GM19467 (cell line): ENCODE measurements at regions not wholly inside any gene's neighbourhood (a gene's known extent, or its start where the extent isn't known, plus 50 kb on each side); places are given as distances from the start of the nearest gene placed in this dataset.

Source experiments
- ATAC-seq: cut with Tn5 transposase; IDR thresholded peaks from one replicate; pipeline ENCODE4 v1.9.1; 2021; ENCODE audit warnings: mild to moderate bottlenecking, moderate library complexity; ENCODE audit not compliant: unreplicated experiment

DNA sequence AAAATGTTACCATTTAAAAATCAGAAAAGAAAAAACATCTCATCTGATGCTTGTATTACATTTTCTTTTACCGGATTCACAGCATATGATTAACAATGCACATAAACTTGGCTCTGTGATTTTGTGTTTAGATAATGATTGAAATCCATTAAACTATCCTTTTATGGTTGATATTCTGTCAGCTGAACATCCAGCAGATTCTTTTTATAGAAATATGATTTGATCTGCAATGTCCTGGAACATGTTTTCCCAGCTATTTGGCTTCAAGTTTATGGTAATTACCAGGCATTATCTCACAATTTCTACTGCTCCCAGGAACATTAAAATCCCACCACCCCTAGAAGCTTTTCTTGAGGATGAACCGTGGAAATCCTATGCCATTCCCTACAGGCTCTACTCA, 205.7 kb upstream of the TET2 start:
- no peak for ATAC-seq

DNA sequence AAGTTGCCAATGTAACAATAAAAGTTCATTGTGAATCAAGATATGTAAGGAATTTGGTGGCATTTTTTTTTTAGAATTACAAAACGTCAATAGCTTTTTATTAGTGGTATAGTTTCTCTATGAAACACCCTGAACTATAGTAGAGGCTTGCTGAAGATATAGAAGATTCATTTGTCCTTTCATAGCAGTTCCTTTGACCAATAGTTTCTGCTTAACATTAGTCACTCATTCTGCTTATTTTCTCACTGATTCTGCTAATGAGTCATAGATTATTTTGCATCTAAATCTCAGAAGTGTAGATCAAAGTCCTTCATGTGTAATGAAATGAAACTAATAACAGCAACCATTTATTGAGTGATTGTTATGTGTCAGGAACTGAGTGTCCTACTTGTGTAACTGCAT, 205.0 kb upstream of the TET2 start:
- ATAC-seq, result peak; percentile 62

DNA sequence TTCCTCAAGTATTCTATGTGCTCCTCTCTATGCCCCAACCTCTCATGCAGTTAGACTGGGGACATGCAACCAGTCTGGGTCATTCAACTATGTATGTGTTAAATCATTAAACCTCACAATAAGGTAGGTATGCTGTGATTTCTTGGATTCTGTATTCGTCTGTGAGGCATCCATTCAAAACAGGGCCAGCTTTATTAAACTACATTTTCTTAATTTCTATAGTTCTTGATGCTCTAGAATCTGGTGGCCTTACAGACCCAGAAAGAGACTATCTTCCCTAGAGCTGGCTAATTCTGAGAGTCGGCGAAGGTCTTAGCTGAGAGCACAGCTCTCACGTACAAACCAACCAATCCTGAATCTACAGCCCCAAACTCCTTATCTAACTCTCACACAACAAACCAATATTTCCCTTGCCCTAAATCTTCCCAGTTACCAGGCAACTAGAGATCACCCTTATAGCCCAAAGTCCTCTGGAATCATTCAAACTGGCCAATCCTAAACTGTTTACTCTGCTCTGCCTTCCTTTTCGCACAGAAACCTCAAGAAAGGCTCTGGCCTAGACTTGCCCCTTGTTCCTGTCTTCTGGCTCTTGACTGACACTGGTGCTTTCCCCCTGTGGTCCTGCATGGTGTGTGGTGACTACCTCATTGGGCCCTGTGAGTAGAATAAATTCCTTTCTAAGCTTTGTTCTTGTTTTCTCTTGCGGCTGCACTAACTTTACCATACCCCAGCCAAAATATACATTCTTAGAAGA, 203.5 kb upstream of the TET2 start:
- no peak for ATAC-seq

DNA sequence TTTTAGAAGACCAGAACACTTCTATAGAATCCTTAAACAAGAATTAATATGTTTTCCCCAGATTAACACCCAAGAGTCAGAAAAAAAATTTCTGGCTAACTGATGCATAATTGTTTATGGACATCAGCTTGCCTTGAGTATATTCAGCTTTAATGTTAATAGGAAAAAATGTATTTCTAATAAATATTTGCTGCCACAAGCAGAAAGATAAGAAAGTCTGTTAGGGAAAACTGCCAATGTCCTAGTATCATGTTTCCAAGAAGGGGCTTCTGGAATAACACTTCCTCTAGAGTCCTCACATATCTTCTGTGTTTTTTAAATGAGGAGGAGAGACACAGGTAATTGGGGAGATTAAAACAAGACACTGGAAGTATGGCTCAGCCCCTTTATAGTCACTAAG, 202.1 kb upstream of the TET2 start:
- no peak for ATAC-seq

DNA sequence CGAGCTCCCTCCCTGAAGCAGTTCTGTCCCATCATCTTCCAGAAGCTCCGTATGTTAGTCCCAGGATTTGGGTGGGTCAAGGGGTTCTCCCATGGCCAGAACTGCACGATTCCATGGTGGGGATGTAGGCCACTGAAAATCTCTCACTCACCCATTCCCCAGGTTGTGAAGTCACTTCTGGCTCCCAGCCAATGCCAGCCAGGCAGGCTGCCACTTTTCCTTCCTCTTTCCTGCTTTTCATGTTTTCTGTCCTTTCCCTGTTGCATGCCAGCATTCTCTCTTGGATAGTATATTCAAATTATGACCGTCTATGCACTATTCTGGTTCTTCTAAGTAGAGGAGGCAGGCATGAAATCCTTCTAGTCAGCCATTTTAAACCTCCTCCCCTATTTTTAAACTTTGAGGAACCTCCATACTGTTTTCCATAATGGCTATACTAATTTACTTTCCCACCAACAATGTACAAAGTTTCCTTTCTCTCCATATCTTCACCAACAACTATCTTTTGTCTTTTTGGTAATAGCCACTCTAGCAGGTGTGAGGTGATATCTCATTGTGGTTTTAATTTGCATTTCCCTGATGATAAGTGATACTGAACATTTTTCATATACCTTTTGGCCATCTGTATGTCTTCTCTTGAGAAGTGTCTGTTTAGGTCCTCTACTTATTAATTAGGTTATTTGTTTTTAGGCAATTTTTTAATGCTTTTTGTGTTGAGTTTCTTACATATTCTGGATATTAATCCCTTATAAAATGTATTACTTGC, 182.1 kb upstream of the TET2 start:
- ATAC-seq, result peak; percentile 35

DNA sequence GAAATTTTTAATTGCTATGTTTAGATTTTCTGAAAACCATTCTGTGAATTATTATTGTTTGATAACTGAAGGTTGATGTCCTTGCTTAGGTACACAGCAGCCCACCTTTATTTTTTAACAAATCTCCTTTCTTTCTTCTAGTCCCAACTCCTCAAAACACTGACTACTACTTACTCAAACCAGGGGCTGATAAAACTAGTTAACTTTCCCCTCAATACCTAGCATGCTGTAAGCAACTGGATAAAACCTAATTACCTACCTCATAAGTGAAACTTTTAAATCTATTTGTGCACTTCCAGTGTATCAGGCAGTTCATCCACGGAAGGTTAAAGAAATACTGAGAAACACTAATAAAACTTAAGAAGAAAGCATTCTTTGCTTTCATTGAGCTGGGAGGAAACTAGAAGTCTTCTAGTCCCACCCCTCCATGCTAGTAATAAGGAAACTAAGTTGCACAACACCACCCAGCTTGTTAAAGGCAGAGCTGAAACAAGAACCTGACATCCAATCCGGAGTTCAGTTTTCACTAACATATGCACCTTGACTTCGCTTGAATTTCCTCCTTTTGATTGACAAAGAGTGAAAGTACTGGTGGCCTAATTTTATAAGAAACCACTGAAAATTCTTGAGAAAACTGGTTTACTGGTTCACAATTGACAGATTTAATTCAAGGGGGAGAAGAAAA, 180.2 kb upstream of the TET2 start:
- peak; percentile 98 for ATAC-seq

DNA sequence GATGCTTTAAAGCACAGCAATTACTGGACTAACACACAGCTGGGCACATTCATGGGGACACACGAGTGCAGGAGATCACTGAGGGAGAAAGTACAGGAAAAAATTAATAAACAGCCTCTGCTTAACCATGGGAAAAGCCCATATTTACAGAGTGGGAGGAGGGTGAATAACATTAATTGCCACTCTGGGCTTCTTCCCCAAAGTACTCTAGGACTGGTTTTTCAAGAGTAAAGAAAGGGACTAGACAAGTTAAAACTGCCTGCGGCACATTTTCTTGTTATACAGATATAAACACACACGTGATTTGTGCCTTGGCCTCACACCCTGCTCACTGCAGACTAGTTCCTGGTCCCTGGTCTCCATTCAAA, 179.7 kb upstream of the TET2 start:
- peak; percentile 20 for ATAC-seq

DNA sequence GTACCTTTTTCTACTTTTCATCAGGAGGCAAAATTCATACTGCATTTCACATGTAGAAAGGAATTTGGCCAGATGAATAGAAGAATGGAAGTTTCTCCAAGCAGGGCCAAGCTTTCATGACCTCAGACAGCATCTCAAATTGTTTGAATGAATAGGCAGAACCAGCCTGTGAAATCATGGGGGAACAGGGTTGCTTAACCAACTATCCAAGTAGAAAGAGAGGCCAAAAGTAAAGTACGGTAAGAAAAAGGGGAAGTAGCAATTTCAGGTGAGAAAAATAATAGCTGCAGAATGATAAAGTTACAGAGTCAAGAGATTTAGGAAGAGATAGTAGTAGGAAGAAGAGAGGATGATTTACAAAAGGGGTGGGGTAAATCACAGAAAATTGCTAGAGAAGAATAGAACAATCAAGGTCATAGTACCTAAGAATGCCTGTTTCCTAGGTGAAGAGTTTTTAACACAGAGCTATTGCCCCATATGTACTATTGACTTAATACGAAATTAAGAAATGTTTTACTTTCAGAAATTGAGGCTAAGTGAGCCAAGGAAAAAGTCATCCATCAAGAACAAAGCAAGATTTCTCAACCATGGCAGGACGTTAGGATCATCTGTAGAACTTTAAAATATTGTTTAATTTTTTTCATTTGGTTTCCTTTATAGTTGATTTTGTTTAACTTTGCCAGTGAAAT, 177.1 kb upstream of the TET2 start:
- ATAC-seq, result no peak

DNA sequence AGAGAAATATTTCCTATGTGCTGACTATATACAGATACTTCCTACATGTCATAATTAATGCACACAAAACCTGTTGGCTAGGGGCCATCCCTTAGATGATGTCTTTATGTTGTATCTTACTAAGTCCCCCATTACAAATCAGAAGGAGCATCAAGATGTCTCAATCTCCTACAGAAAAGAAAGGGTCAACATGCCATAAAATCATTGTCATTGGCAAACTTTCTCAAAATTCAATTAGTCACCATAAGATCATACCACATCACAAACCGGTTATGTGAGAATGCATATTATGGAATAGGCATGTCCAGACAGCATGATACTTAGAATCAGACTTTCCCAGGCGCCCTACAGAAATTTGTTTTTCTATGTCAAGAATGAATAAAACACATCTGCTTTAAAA, 175.2 kb upstream of the TET2 start:
- no peak for ATAC-seq

DNA sequence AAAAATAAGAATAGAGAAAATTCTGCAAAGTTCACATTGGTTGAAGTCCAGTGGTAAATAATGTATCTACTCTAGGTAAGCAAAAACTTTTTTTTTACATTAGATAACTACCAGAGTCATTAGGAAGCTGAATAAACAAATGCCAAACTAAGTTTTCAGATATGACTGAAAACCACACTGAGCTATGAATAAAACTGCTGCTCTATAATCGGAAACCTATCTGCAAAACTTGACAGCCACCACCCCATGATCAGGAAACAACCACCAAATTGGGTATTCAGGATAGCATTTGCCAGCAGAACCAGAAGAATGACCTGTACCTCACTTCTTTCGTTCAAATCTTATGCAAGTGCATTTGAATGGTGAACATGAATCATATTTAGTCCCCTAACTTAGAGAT, 173.0 kb upstream of the TET2 start:
- ATAC-seq, result no peak

DNA sequence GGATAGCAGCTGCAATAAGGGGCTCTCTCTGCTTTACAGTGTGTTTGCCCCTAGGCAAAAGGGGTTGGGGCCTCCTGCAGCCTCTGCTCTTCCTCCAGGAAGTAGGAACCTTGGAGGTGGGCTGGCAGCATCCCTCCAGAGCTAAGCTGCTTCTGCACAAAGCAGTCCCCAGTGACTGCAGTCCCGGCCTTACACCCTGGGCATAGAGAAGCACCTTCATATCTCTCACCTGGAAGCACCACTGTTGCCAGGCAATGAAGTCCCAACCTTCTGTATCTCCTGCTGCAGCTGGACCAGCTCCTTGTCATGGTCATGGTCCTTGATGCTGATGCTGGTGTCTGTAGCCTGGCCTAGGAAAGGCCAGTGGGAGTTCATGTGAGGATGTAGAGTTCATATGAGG, 171.1 kb upstream of the TET2 start:
- no peak for ATAC-seq

DNA sequence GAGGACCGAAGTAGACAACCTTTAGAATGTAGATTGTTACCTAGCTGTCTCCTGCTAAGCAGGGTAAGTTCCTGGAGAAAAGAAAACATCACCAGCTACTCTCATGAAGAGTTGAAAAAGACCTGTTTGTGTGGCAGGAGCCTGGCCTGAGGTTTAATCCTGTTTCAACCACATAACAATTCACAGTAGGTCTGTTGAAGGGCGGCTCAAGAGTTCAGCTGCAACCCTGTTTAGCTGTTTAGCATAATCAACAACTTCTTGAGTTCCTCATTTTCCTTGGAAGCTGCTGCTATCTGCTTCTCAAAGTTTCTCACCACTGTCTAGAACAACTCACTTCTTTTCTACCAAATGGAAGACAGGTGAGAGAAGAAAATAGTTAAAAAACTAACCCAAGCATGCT, 170.4 kb upstream of the TET2 start:
- ATAC-seq, result no peak

DNA sequence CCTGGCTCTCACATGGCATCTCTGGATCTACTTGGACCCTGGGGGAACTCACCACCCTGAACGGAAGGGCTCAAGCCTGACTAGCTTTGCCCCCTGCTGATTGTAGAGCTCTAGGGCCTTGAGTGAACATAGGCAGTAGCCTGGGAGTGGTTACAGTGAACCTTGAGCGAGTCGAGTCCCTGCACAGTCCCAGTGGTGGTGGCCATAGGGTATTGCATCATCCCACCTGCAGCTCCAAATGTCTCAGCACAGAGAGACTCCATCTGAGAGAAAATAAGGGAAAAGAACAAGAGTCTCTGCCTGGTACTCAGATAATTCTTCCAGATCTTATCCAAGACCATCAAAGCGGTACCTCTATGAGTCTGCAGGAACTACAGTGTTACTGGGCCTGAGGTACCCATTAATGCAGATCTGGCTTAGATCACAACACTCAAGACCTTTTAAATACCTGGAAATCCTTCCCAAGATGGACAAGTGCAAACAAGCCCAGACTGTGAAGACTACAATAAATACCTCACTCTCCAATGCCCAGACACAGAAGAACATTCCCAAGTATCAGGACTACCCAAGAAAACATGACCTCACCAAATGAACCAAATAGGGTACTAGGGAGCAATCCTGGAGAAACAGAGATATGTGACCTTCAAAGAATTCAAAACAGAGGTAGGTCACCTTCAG, 167.5 kb upstream of the TET2 start:
- ATAC-seq, result no peak

DNA sequence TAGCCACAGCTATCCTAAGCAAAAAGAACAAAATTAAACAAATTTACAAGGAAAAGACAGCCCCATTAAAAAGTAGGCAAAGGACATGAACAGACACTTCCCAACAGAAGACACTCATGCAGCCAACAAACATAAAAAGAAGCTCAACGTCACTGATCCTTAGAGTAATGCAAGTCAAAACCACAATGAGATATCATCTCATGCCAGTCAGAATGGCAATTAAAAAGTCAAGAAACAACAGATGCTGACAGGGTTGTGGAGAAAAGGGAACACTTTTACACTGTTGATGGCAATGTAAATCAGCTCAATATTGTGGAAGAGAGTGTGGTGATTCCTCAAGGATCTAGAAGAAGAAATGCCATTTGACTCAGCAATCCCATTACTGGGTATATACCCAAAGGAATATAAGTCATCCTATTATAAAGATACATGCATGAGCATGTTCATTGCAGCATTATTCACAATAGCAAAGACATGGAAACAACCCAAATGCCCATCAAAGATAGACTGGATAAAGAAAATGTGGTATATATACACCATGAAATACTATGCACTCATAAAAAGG, 163.0 kb upstream of the TET2 start:
- ATAC-seq, result no peak

DNA sequence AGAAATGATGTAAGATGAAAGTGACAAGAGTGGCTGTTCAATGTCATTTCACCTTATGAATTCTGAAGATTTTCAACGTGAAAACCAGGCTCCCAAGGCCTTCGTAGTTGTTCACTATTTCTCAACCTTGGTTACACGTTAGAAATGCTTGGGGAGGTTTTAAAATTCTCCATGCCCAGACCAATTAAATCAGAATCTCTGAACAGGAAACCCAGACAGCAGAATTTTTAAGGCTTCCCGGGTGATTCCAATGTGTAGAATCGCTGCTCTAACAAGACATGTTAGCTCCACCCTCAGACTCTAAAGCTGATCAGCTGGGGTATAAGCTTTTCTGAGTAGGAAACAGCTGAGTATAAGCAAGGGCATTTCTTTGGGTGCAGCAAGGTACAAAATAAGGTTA, 160.4 kb upstream of the TET2 start:
- no peak for ATAC-seq

DNA sequence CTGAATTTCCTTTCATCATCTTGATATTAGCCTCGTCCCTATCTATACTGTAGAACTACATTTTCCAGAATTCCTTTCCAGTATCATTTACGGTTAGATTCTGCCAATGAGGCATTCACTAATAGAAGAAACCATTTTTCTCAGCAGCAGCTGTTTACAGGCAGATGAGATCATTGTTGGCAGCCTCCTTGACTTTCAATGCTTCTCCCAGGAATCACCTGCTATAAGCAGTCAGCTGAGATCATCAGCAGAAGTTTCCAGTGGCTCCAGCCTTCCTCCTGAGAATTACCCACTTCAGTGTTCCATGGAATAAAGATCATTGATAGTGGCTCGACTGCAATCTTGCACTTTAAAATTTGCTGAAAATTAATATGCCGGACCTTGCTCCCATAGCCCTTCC, 157.3 kb upstream of the TET2 start:
- no peak for ATAC-seq

DNA sequence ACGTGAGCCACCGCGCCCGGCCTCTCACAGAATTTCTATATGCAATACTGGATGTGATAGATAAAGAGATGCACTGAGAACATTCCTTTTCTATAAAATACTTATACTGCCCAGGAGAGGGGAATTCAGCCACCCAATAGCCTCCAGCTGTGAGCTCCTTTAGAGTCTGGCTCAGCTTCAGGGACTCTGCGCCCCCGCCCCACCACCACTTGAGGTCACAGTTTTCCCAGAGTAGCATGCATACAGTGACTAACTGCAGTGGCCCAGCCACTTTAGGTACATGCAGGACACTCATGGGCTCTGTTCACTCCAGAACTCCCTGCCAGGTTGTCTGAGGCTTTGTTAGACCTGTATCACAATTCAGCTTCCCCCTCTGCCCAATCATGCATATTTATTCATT, 144.4 kb upstream of the TET2 start:
- no peak for ATAC-seq

DNA sequence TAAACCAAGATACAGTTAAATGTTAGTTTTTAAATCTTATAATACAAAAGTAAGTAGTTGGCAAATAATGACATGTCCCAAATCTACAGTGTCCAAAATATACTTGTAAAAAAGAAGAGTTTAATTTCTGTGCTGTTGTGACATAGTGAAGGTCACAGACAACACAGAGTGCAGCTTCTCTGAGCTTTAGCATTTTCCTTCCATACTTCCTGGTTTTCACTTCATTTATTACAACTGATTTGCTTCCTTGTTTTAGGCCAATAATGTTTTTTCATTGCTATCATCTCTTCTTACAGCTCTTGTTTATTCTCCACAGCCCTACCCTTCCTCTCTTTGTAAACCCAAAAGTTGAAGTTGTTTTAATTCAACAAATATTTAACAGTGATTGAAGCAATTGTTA, 132.4 kb upstream of the TET2 start:
- no peak for ATAC-seq

DNA sequence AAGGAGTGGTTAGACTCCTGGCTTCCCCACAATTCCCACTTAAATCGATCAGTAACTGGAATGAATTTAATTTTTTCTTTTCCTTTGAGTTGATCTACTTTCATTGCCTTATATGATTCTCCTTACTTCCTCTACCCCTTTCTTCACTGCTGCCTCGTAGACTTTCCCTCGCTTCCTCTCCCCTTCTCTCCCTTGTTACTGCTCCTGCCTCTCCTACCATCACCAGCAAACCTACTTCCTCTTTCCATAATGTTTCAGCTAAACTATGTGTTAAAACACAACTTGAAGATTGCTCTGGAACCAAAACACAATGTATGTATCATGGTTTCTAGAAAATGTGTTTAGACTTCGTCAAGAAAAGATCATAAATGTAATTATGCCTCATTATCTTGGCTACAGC, 132.0 kb upstream of the TET2 start:
- ATAC-seq, result no peak

DNA sequence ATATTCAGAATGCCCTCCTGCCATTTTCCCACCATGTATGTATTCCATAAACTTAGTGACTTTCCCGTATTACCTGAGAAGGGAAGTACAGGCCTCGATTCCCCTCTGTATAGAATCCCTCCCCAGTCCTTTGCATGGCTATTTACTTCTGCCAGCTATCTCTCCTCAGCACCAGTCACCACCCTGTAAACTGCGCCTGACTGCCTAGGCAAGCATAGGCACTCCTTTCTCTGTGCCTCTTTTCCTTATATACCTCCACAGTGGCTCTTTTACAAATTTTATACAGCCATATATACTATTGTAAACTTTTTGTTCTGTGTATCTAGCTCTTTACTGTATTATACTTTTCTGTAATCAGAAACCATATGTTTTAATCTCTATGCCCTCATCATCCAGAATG, 130.9 kb upstream of the TET2 start:
- no peak for ATAC-seq
